T1000 (cell line): ENCODE measurements at regions not wholly inside any gene's neighbourhood (a gene's known extent, or its start where the extent isn't known, plus 50 kb on each side); places are given as distances from the start of the nearest gene placed in this dataset.

Experiments
- DNase-seq: peaks from one replicate; lab custom pipeline; 2025; ENCODE audit warnings: mixed read lengths; lab: John Stamatoyannopoulos, UW

GRCh38 chr9:2453106-2453505 is 168.5 kb upstream of the VLDLR start:
- no peak for DNase-seq

GRCh38 chr9:2453701-2454100 is 167.9 kb upstream of the VLDLR start:
- no peak for DNase-seq

GRCh38 chr9:2459756-2460155 is 161.8 kb upstream of the VLDLR start:
- DNase-seq, result no peak

- DNase-seq, result no peak
Measured at GRCh38 chr9:2461892-2462291, 159.7 kb upstream of the VLDLR start.

GRCh38 chr9:2464624-2465023 is 157.0 kb upstream of the VLDLR start:
- no peak for DNase-seq

GRCh38 chr9:2465516-2465915 is 156.1 kb upstream of the VLDLR start:
- no peak for DNase-seq

GRCh38 chr9:2465921-2466460 is 155.6 kb upstream of the VLDLR start:
- no peak for DNase-seq

- no peak for DNase-seq
Measured at GRCh38 chr9:2466703-2467102, 154.9 kb upstream of the VLDLR start.

GRCh38 chr9:2469681-2470221 is 151.8 kb upstream of the VLDLR start:
- no peak for DNase-seq

GRCh38 chr9:2473681-2474080 is 147.9 kb upstream of the VLDLR start:
- DNase-seq, result no peak

- DNase-seq, result no peak
Measured at GRCh38 chr9:2477755-2478154, 143.8 kb upstream of the VLDLR start.

GRCh38 chr9:2478421-2478820 is 143.2 kb upstream of the VLDLR start:
- DNase-seq, result no peak

- DNase-seq, result no peak
Measured at GRCh38 chr9:2479056-2479565, 142.5 kb upstream of the VLDLR start.

GRCh38 chr9:2480255-2480837 is 141.2 kb upstream of the VLDLR start:
- DNase-seq, result no peak

- DNase-seq, result no peak
Measured at GRCh38 chr9:2481216-2481615, 140.4 kb upstream of the VLDLR start.

- no peak for DNase-seq
Measured at GRCh38 chr9:2486988-2487387, 134.6 kb upstream of the VLDLR start.

- no peak for DNase-seq
Measured at GRCh38 chr9:2489838-2490314, 131.7 kb upstream of the VLDLR start.

- DNase-seq, result no peak
Measured at GRCh38 chr9:2492161-2492560, 129.4 kb upstream of the VLDLR start.

- DNase-seq, result no peak
Measured at GRCh38 chr9:2493109-2493508, 128.5 kb upstream of the VLDLR start.

GRCh38 chr9:2493529-2493928 is 128.1 kb upstream of the VLDLR start:
- DNase-seq, result no peak

GRCh38 chr9:2494562-2494961 is 127.0 kb upstream of the VLDLR start:
- no peak for DNase-seq

GRCh38 chr9:2495221-2496005 is 126.2 kb upstream of the VLDLR start:
- DNase-seq, result no peak

- no peak for DNase-seq
Measured at GRCh38 chr9:2496169-2496568, 125.4 kb upstream of the VLDLR start.
